Urothelium cell line (cell line): ENCODE measurements at regions not wholly inside any gene's neighbourhood (a gene's known extent, or its start where the extent isn't known, plus 50 kb on each side); places are given as distances from the start of the nearest gene placed in this dataset.

Source experiments
- DNase-seq: peaks from one replicate; pipeline ENCODE4 v3.0.0; 2011; ENCODE audit warnings: low spot score, mixed read lengths
- FAIRE-seq: peaks from 2 replicates; lab custom pipeline; 2011; peaks lifted over from hg19 to GRCh38; lab: Jason Lieb, UNC

DNA sequence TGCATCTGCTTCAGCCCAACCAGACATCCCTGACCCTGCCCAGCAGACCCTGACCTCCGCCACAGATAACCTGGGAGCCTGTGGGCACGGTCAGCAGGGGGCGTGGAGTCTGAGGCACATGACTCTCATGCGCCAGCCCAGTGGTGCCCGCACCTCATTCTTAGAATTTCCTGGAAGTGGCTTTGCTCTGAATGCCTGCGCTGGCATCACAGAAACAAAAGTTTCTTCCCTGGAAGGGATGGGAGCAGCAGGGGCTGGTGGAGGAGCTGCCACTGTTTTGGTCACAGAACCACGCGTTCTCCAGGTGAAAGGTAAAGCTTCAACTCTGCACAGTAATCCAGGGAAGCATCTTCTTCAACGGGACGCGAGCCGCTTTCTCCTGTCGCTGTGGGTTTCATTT is 67.9 kb upstream of the DUSP22 start:
- DNase-seq (no peak), FAIRE-seq (no peak)

DNA sequence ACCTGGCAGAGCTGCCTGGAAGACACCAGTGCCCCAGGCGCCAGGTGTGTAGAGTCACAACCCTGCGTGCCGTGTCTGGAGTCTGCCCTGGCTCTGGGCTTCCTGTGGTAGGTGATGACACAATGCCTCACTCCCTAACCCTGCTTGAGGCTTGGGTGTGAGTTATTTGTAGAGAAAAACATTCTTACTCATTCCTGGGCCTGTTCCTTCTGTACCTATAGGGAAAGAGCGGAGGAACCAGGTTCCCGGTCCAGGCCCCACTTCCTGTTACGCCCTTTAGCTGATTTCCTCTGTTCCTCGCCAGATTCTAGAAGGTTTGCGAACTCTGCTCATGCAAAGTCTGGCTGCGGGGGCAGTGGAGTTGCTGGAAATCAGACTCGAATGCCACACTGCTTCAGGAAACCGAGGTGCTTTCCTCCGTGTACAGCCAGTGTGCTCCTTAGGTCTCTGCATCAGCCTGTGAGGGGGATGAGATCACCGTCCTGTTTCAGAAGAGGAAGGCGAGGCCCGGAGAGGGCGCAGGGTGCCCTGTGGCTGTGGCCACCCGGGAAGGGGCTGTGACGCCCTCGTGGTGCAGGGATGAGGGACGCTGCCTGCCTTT is 67.1 kb upstream of the DUSP22 start:
- FAIRE-seq (no peak), DNase-seq (no peak)

DNA sequence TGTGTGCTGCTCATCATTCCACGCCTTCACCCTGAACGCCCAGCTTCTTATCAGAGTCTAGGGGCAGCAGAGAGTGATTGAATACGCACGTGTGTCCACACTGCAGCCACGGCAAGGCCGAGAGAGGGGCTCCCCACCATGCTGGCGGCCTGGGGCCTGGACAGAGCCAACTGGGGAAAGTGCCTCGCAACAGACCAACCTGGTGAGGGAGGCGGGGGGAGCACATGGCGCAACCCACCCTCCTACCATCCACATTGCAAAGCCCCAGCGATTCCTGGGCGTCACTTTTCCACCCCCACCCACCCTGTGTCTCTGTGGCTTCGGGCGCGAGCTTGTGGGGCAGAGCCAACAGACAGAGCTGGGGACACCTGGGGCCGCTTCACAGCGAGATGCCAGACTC is 66.4 kb upstream of the DUSP22 start:
- DNase-seq = no peak
- FAIRE-seq = no peak

DNA sequence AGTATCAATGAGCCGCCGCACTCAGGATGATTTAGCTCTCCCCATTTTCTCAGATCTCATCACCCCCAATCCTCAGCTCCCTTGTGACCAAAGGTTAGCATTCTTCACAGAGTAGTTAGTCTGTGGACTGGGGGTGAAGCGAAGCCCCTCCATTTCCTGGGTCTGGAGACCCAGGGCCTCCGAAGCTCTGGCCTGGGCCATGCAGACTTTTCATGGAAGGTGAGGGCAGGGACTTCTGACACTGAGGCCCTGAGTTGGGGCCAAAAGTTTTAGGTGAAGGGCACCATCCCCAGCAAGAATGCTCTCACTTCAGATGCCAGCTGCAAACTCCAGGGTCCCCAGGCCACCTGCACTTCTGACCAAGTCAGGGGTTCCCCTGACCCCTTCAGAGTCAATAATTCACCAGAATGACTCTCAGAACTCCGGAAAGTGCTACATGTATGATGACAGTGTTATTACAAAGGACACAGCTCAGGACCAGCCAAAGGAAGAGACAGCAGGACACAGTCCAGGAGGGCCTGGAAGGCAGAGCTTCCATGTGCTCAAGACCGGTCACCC is 65.7 kb upstream of the DUSP22 start:
- no peak for FAIRE-seq
- no peak for DNase-seq

DNA sequence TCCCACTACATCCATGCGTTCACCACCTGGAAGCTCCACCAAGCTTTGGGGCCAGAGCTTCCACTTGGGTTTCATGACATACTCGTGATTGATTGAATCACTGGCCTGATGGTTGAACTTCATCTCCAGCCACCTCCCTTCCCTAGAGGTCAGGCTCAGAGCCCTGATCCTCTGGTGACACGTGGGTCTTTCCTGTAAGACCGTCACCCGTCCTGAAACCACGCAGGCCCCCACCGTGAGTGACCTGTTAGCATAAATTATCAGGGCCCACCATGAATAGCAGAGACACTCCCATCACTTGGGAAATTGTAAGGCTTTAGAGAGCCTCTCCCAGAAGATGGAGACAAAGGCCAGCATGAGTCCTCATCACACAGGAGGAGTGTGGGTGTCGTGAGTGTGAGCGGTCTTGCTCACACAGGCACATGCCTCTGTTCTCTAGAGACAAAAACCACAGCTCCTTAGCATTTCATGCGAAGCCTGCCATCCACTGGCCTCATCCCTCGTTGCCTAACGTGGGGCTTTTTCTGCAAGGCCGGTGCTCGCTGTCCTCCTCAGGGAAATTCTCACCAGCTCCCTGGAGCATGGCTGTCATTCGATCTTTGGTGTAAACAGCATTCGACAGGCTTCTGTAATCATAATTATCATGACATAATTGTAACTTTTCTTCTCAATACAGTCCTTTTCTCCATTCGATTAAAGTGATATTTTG is 65.1 kb upstream of the DUSP22 start:
- DNase-seq (no peak), FAIRE-seq (no peak)

DNA sequence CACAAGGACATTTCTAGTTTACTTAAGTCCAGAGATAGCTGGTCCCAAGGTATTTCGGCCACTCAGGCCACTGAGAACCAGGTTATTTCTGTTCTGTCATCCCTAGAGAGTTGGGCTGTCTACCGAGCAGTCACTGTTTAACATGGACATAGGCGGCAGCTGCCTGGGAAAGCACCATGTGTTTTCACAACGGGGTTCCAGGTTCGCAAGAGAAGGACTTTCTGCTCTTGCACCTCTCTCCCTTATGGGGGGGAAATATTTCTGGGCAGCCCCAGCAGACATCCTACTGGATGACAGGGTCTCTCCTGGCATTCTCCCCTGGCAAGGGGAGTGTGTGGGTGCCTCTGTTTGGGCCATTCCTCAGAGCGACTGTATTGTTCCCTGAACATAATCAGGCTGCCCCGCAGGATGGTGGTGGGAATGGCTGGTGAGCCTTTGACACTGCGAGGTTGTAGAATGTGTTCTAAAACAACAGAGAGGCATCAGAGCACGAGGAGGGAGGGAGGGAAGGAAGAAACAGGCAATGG is 64.4 kb upstream of the DUSP22 start:
- FAIRE-seq (no peak), DNase-seq (no peak)

DNA sequence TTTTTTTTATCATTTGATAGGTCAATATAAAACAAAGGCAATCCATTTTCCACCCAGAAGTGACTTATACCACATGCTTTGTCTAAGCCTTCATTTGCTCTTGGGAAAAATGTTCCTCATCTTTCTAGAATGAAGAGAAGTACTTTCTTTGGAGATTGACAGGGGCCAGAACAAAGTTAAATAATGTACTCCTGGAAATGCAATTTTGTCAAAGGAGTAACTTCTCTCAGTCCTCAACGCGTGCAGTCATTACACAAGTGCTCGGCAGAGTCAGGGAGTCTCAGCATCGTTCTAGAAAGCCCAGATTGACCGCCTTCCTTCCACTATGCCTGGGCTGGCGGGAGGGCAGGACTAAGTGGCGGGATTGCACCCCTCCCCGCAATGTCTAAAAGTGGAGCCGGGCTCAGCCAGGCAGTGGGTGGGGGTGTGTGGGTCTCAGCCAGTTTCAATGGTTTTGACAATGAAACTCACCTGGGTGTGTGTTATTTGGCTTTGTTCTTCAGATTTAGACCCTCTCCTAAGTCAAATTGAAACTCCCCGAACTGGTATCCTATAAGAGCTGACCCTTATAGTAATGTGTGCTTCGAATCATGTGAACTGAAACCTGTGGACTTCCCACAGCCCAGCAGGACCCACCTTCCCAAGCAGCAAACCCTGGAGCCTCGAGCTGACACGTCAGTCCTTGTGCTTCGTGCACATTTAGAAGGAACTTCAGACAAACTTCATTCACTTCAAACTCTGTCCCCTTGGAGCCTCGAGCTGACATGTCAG is 63.2 kb upstream of the DUSP22 start:
- DNase-seq = no peak
- FAIRE-seq = no peak

DNA sequence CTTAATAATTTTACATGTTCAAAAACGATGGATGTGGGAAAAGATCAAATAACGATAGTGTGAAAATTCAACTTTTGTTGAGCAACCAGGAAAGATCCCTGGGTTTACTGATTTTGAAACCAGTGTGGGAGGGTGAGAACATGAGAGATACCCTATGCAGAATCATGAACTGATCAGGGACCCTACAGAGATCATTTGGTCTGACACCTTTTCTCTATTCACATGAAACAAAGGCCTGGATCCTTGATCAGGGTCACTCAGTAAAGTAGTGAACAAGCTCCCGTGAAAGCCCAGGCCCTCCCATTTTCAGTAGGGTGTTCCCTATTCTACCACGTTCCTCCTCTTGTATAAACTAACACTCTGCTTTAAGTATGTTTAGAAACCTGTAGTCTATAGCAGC is 60.5 kb upstream of the DUSP22 start:
- FAIRE-seq (no peak), DNase-seq (no peak)

DNA sequence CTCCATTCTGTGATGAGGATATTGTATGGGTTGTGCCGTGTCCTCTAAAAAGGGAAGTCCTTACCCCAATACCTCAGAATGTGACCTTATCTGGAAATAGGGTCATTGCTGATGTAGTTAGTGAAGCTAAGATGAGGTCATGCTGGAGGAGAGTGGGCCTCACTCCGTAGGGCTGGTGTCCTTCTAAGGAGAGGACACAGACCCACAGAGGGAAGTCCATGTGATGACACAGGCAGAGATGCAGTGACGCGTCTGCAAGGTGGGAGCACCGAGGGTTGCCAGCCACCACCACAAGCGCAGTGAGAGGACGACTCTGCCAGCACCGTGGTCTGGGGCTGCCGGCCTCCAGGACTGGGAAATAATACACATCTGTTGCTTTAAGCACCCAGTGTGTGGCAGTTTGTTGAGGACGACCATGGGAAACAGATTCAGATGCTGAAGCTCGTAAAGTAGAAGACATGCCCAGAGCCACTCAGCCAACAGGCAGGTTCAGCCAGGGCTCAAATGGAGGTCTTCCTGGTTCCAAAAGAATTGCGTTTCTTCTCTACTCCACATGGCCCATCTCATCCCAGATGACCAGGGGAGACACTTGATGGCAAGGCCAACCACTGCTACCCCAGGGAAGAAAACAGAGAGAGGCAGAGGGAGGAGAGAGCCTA is 59.2 kb upstream of the DUSP22 start:
- DNase-seq (no peak), FAIRE-seq (no peak)

DNA sequence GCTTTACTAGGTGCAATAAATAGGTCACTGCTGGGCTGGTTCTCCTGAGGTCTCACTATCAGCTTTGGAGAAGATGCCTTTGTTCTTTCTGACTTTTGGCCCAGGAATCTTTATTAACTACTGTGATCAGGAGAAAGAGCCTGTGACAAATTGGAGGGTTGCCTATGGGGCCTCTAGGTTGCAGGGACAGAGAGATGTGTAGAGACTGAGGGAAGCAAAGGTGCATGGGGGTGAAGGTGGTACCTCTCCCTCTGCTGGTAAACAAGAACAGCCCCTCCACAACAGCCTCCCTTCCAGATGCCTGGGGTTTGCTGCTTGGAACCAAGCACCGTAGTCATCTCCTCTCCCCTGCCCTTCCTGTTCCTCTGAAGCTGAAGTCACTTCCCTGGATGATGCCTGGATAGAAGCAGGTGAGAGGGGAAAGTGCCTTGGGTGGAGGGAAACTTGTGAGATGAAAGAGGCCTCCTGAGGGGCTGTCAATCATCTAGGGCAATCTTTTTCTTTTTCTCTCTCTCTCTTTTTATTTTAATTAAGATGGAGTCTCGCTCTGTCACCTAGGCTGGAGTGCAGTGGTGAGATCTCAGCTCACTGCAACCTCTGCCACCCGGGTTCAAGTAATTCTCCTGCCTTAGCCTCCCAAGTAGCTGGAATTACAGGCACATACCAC is 57.4 kb upstream of the DUSP22 start:
- DNase-seq (no peak), FAIRE-seq (no peak)

DNA sequence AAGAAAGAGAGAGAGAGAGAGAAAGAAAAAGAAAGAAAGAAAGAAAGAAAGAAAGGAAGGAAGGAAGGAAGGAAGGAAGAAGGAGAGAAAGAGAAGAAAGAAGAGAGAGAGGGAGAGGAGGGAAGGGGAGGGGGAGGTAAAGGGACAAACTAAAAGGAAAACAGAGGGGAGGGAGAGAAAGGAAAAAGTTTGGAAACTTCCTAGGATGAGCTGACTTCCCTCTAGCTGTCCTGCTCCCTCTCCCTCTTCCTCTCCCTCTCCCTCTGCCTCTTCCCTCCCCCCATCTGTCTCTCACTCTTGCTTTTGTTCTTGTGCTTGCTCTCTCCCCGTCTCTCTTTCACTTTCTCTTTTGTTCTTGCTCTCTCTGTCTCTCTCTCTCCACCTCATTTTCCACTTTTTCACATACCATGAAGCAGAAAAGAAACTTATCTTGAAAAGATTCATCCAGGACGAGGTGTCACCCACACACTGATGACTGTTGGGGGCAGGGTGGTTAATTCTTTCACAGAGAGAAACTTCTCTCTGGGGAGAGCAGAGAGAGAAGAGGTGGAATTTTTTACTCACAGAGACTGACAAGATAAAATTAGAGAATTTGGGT is 56.4 kb upstream of the DUSP22 start:
- DNase-seq (no peak), FAIRE-seq (no peak)

DNA sequence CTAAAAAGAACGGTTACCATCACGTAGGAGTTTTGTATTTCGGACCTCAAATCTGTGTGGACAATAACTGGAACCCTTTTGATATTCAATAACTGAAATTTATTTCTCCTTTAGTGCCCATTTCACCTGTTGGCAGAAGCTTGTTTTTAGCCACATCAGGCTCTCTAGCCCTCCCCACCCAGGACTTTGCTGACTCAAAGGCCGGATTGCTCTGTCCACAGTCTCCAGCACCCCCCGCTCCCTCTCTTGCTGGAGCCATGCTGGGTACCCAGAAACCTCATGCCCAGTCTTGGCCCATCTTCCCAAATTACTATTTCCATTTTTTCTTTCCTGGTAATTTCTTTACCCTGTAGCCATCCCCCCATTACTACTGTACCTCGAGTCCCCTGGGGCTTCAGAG is 55.8 kb upstream of the DUSP22 start:
- no peak for FAIRE-seq
- DNase-seq = no peak

DNA sequence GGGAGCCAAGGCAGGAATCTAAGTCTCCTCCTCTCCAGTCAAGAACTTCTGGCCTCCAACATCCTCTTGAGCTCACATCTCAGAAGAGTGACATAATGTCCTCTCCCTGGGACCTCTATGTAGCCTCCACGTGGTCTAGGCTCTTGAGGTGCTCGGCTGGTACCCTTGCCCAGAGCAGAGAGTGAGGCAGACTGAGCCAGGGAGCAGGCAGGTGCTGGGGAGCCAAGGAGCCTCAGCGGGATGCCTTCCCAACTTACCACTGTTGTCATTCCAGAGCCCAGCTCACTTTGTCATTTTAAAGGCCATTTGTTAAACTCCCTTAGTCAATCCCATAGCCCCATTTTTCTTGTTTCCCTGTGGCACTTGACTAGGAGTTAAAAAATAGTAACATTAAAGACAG is 52.1 kb upstream of the DUSP22 start:
- FAIRE-seq (no peak), DNase-seq (no peak)

DNA sequence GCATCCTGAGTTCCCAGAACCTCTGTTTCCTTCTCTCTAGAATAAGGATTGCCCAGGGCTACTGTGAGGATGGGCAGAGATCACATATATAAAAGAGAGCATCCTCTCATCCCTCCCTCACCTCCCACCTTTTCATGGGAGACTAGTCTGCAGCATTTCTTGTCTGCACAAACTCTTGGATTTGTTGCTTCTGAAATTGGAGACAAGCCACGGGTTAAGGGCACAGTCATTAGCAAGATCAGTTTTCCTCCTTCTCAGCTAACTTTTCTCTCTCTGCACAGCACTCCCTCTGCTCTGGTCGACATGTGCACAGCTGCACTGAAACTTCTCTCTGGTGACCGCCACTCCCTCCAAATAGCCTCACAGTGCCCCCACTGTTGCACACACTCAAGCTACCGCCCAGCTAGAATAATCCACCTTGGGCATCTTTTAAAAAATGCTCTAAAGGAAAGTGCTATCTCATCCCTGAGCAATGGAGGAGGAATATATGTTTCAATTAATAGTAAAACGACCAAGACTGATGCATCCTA is 50.9 kb upstream of the DUSP22 start:
- FAIRE-seq (no peak), DNase-seq (no peak)
